Neural cell (in vitro differentiated cells): ENCODE measurements at regions not wholly inside any gene's neighbourhood (a gene's known extent, or its start where the extent isn't known, plus 50 kb on each side); places are given as distances from the start of the nearest gene placed in this dataset.

Experiments used
- CTCF ChIP-seq: fragments of 450-650 bp; IDR thresholded peaks from 2 replicates; pipeline ENCODE4 v1.5.1; 2014; ENCODE audit warnings: antibody characterized with exemption, mild to moderate bottlenecking, moderate library complexity; ENCODE audit not compliant: poor library complexity, severe bottlenecking
- EP300 ChIP-seq: fragments of 450-650 bp; conservative IDR thresholded peaks from 2 replicates; pipeline ENCODE4 v1.6.1; 2014; ENCODE audit warnings: antibody characterized with exemption, mild to moderate bottlenecking, moderate library complexity; ENCODE audit not compliant: poor library complexity, severe bottlenecking
- EZH2 ChIP-seq: fragments of 200-600, 300-800 bp; shearing (Covaris generic), sonication (generic); IDR thresholded peaks from 2 replicates; pipeline ENCODE4 v1.6.1; 2014; ENCODE audit warnings: antibody characterized with exemption, low read length, borderline replicate concordance, mild to moderate bottlenecking; ENCODE audit not compliant: insufficient read depth, poor library complexity, severe bottlenecking
- POLR2AphosphoS5 ChIP-seq: IDR thresholded peaks from 2 replicates; pipeline ENCODE4 v1.6.1; 2012
- TAF1 ChIP-seq: IDR thresholded peaks from 2 replicates; pipeline ENCODE4 v1.6.1; 2012; ENCODE audit warnings: low read depth
- TF ChIP-seq, protein P1 (sequence below): IDR thresholded peaks from 2 replicates; pipeline ENCODE4 v1.6.1; 2012; ENCODE audit warnings: borderline replicate concordance

GRCh38 chr4:149264093-149264733 lies 551.4 kb downstream of the IQCM start:
- TF ChIP-seq POLR2AphosphoS5 (no peak), CTCF (peak; percentile 74), EP300 (no peak), TAF1 (no peak), EZH2 (no peak)
- TF ChIP-seq, protein P1, sequence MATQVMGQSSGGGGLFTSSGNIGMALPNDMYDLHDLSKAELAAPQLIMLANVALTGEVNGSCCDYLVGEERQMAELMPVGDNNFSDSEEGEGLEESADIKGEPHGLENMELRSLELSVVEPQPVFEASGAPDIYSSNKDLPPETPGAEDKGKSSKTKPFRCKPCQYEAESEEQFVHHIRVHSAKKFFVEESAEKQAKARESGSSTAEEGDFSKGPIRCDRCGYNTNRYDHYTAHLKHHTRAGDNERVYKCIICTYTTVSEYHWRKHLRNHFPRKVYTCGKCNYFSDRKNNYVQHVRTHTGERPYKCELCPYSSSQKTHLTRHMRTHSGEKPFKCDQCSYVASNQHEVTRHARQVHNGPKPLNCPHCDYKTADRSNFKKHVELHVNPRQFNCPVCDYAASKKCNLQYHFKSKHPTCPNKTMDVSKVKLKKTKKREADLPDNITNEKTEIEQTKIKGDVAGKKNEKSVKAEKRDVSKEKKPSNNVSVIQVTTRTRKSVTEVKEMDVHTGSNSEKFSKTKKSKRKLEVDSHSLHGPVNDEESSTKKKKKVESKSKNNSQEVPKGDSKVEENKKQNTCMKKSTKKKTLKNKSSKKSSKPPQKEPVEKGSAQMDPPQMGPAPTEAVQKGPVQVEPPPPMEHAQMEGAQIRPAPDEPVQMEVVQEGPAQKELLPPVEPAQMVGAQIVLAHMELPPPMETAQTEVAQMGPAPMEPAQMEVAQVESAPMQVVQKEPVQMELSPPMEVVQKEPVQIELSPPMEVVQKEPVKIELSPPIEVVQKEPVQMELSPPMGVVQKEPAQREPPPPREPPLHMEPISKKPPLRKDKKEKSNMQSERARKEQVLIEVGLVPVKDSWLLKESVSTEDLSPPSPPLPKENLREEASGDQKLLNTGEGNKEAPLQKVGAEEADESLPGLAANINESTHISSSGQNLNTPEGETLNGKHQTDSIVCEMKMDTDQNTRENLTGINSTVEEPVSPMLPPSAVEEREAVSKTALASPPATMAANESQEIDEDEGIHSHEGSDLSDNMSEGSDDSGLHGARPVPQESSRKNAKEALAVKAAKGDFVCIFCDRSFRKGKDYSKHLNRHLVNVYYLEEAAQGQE = no peak
